GM18858 (cell line): ENCODE measurements at regions not wholly inside any gene's neighbourhood (a gene's known extent, or its start where the extent isn't known, plus 50 kb on each side); places are given as distances from the start of the nearest gene placed in this dataset.

Source experiments
- ATAC-seq: cut with Tn5 transposase; IDR thresholded peaks from one replicate; pipeline ENCODE4 v1.9.1; 2021; ENCODE audit not compliant: unreplicated experiment

DNA sequence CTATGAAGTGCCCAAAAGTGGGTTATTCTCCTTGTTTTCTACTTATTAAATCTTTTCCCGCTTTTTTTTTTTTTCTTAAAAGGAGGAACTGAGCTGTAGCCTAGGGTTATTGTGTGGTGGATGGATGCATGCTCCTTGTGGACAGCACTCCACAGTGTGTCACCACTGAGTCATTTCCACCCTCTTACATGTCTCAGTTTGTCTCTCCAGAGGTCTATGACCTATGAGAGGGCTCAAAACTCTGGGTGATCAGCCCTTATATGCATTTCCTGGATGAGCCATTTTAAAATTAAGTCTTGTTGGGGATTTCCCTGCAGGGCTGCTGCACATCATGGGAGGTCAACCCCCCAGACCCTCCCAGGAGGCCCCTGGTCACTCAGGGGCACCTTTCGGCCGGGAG lies 102.2 kb upstream of the MOCS2 start:
- no peak for ATAC-seq

DNA sequence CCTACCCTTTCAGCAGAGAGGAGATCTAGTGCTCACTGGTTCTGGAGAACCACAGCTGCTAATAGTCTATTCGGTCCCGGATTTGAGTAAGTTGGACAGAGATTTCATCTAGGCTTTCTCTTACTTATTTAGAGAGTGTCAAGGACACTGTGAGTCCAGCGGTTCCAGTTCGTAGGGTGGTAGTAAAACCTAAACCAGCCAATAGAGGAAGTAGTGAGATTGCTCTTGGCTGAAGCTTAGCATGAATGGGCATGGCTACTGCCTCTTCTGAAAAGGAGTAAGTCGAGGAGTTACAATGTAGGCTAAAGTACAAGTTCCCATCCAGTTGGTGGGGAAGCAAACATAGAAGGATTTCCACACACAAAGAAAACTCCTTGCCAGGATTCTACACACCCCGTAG lies 109.6 kb upstream of the MOCS2 start:
- ATAC-seq, result no peak

DNA sequence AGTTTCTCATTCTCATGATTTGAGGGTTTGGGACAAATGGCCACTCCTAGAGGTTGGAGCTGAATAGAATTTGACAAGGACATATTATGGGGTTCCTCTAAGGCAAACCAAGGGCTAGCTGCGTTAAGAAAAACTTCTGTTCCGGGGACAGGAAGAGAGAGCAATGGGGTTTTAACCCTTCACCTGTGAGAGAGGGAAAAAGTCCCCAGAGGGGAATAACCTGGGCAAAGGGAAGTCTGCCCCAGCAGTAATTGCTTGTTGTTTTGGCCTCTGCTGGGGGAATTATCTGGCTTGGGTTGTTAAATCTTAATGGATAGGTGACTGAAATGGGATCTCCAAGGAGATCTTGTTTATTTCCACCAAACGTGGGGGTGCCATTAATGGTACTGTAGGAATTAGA lies 110.1 kb upstream of the MOCS2 start:
- no peak for ATAC-seq

DNA sequence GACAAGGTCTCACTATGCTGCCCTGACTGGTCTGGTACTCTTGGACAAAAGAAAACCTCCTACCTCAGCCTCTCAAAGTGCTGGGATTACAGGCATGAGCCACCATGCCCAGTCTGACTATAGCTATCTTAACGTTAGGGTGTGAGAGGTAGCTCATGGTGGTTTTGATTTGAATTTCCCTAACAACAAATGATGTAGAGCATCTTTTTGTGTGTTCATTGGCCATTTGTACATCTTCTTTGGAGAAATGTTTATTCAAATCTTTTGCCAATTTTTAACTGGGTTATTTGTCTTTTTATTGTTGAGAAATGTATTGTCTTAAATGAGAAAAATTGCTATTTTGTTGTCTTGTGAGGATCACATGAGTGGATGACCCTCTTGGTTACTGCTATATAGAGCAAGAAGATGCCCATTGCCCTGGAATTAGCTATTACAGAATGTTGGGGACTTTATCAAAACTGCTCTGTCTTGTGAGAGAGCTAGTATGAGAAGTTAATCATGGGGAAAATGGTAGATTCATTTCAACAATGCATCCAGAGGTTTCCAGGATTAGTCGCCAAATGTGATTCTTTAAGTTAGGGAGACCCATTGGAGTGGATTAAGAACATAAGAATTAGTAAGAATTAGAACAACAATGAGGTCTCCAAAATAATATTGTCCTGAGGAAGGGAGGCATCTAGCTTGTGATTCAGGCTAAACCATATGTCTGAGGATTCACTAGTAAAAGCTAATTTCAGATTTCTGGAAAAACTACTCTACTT lies 124.3 kb upstream of the MOCS2 start:
- ATAC-seq, result no peak

DNA sequence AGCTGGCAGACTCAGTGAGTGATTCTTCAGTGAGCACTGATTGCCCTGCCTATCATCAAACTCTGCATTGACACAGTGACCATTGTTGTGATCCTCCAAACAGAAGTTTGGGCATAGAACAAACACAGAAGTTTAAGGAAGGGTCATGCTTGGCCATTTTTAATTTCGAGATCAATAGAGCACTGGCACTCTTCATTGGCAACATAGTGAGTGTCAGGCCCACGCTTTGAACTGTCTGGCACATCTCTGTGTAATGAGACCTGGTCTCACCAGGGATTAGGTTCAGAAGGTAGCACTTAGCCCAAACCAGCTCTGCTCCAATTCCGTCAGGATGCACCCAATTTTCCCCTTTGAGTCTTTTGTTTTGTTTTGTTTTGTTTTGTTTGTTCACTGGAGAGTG lies 127.1 kb upstream of the MOCS2 start:
- ATAC-seq, result no peak

DNA sequence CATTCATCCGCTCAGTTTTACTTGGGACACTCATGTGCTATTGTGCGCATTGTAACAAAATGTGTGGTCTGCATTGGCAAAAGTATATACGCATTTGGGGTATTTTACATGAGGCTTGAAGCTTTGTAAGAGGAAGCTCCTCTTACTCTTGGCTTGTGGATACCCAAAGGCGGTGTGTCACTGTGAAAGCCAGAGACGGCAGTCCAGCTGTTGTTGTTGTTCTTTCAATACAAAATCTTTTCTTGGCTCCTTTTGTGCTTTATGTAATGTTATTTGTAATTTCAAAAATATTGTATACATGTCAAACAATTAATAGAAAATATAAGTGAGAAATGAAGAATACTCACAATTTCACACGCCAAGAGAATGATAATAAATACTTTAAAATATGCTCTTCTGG lies 128.3 kb upstream of the MOCS2 start:
- no peak for ATAC-seq

GRCh38 chr5:53239301-53239990 lies 129.9 kb upstream of the MOCS2 start:
- ATAC-seq, result no peak

- no peak for ATAC-seq
These were observed 131.1 kb upstream of the MOCS2 start for GRCh38 chr5:53240661-53241060.

GRCh38 chr5:53241572-53241971 lies 132.0 kb upstream of the MOCS2 start:
- no peak for ATAC-seq

GRCh38 chr5:53243403-53243802 lies 133.8 kb upstream of the MOCS2 start:
- ATAC-seq, result no peak

DNA sequence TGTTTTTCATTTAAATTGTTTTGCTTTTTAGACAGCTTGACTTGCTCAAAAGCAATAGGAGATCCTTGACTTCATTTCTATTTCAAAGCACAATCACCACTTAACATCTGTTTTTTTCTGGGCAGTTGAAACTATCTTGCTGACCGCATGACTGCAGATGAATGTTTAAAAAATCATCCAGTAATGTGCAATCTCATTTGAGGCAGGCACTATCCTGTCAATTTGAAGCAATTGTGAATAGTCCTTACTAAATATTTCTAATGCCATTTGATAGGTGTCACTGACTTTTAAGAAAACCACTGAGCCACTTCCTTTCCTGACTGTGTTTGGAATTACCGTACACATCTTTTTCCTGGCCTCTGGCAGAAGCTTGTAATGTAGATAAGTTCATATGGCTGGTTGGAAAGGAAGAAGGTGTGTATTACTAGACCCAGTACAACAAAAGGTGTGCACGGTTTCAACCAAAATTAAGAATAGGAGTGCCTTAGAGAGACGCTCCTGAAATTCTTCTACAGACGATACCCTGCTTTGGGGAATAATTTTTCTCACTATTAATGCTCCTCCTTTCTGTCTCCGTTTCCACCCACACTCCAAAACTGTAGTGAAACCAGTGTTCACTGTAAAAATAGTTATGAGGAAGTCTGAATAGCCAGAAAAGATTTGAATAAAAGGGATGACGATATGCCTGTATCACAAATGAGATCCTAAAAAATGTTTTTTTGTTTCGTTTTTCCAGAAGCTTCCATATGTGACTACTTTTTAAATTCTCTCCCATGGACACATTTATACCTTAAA lies 136.7 kb upstream of the MOCS2 start:
- peak; percentile 53 for ATAC-seq

DNA sequence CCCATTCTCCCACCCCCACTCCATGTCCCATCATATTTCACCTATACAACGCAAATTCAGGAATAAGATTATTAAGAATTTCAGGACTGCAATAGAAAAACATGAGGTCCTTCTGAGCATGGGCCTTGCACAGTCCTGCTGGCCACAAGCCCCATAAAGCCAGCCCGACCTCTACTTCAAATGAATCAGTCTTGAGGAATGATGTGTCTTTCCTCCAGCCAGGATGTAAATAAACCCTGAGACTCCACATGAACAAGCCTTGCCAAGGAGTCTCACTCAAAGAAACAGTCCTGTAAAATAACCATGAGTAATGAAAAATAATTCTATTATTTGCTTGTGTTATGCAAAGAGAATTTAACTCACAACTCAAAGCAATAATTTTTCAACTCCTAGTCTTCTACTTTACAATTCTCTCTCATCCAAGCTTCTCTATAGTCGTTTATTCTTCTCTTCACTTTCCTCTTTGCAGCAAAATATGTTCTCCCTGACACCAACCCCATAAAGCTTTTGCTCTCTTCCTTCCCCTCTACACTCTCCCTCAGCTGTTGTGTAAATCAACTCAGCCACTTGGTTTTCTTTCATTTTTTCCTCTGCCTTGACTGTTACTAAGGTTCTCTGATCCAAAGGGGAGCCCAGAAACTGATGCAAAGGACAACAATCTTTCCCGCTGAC lies 140.1 kb upstream of the MOCS2 start:
- ATAC-seq, result no peak

- ATAC-seq, result no peak
These were observed 140.6 kb upstream of the MOCS2 start for GRCh38 chr5:53250201-53250550.

DNA sequence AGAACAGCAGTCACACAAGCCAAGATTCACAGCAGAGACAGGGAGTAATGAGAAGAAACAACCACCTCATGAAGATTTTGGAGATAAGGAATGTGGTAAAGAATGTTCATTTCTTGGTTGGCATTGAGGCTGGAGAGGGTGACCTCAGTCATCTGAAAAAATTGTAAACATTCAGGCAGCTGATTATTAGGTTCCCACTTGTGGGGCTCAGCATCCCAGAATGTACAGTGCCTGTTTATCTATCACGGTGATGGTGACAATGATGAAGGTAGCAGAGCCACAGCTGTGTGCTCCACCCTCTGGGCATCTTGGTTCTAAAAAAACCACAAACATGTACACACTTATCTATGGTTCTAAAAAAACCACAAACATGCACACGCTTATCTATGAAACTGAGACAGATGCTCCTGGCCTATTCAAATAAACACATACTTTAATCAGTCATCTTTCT lies 143.9 kb upstream of the MOCS2 start:
- ATAC-seq, result no peak

DNA sequence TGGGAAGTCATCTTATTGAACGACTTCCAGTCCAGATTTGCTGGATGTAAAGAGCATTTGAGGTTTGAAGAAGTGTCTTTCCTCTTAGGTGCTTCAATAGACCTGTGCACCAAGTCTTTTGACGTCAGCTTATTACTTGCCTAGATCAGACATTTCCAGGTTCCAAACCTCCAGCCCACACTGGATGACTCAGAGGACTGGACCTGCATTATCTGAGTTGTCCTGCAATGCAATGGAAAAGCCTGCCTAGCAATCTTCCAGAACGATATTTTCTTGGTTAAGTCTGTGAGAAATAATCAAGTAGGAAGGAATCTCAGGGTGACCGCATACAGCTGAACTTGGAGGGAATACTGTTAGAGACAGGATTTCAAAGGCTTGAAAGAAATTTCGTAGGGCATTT lies 147.2 kb upstream of the MOCS2 start:
- ATAC-seq, result no peak

DNA sequence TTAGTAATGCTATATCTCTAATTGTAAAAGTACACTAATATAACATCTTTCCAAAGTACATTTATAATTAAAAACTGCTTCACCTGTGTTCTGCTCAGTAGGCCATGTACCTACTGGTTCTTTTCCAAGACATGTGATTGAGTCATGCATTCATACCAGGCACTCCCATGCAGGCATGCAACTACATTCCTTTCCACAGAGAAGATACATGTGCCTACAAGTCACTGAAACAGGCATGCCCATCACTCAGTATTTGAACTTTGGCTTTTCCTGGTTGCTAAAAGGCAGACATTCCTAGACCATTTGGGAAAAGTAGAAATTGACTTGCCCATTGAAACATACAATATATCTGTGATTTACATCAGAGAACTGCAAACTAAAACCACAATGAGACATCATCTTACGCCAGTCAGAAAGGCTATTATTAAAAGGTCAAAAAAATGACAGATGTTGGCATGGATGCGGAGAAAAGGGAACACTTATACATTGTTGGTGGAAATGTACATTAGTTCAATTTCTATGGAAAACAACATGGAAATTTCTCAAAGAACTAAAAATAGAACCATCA lies 148.3 kb upstream of the MOCS2 start:
- ATAC-seq, result no peak

- ATAC-seq, result no peak
These were observed 149.6 kb upstream of the MOCS2 start for GRCh38 chr5:53259176-53259575.

DNA sequence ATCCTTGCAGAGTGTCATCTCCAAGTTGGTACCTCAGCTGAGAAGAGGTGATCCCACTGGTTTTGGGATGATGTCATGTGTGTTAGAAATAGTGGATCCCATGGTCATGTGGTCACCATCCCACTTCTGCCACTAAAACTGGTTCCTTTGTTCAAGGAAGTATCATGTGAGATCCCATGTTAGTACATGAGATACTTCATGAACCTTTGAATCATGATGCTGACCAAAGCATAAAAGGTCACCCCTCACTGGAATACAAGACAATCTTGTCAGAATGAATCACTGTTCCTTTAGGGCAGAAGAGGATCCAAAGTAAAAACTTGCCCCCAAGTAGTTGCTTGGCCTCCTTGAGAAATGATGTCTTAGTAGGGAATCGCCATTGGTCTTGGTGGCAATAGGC lies 150.9 kb upstream of the MOCS2 start:
- no peak for ATAC-seq

GRCh38 chr5:53261245-53261644 lies 151.7 kb upstream of the MOCS2 start:
- ATAC-seq, result no peak

- no peak for ATAC-seq
These were observed 152.9 kb upstream of the MOCS2 start for GRCh38 chr5:53262348-53262970.

- no peak for ATAC-seq
These were observed 153.6 kb upstream of the MOCS2 start for GRCh38 chr5:53263151-53263550.
